Activated naive CD4-positive, alpha-beta T cell treated with anti-CD3 and anti-CD28 coated beads, Interleukin-2, amount 50 U/mL, for 16 hours (primary cell): ENCODE measurements at regions not wholly inside any gene's neighbourhood (a gene's known extent, or its start where the extent isn't known, plus 50 kb on each side); places are given as distances from the start of the nearest gene placed in this dataset.

ENCODE experiments used
- DNase-seq: peaks from one replicate; pipeline ENCODE4 v3.0.0-alpha.2; 2020

- DNase-seq, result no peak
Observed at GRCh38 chr17:34692920-34693319, 113.5 kb downstream of the TMEM132E start.
